KMS-11 (cell line): ENCODE measurements at regions not wholly inside any gene's neighbourhood (a gene's known extent, or its start where the extent isn't known, plus 50 kb on each side); places are given as distances from the start of the nearest gene placed in this dataset.

Source experiments
- H2AFZ ChIP-seq: fragments of 200-600 bp; sonication (generic); 2 replicates; pipeline ENCODE4 v1.6.1; 2016; ENCODE audit warnings: antibody characterized with exemption, mixed run types, low read depth
- H3K27ac ChIP-seq: fragments of 200-600 bp; sonication (generic); 2 replicates; pipeline ENCODE4 v1.6.1; 2016; ENCODE audit warnings: mild to moderate bottlenecking, mixed run types
- H3K27me3 ChIP-seq: fragments of 200-600 bp; sonication (generic); 2 replicates; pipeline ENCODE4 v1.6.1; 2017; ENCODE audit warnings: mild to moderate bottlenecking, low read depth, mixed run types, moderate library complexity; ENCODE audit not compliant: insufficient read depth
- H3K36me3 ChIP-seq: fragments of 200-600 bp; sonication (generic); 2 replicates; pipeline ENCODE4 v1.6.1; 2017; ENCODE audit warnings: mild to moderate bottlenecking, mixed run types; ENCODE audit not compliant: insufficient read depth
- H3K4me1 ChIP-seq: fragments of 200-600 bp; sonication (generic); 2 replicates; pipeline ENCODE4 v1.6.1; 2016; ENCODE audit warnings: mild to moderate bottlenecking, low read depth, mixed run types; ENCODE audit not compliant: poor library complexity, severe bottlenecking
- H3K4me2 ChIP-seq: fragments of 200-600 bp; sonication (generic); 2 replicates; pipeline ENCODE4 v1.7.0; 2016; ENCODE audit warnings: mild to moderate bottlenecking, mixed run types
- H3K4me3 ChIP-seq: fragments of 200-600 bp; sonication (generic); IDR thresholded peaks from 2 replicates; pipeline ENCODE4 v1.6.1; 2017; ENCODE audit warnings: low read depth, low read length, mixed read lengths; ENCODE audit not compliant: insufficient read depth
- H3K79me2 ChIP-seq: fragments of 200-600 bp; sonication (generic); 2 replicates; pipeline ENCODE4 v1.6.1; 2016; ENCODE audit warnings: low read depth, mixed run types; ENCODE audit not compliant: insufficient read depth
- H3K9ac ChIP-seq: fragments of 200-600 bp; sonication (generic); 2 replicates; pipeline ENCODE4 v1.6.1; 2016; ENCODE audit warnings: mild to moderate bottlenecking, mixed run types
- H4K20me1 ChIP-seq: fragments of 200-600 bp; sonication (generic); 2 replicates; pipeline ENCODE4 v1.6.1; 2016; ENCODE audit warnings: mild to moderate bottlenecking, mixed run types; ENCODE audit not compliant: insufficient read depth
- TF ChIP-seq, protein P1 (sequence below): fragments of 200-600 bp; sonication (generic); conservative IDR thresholded peaks from 2 replicates; pipeline ENCODE4 v1.6.1; 2017; ENCODE audit warnings: low read depth, mild to moderate bottlenecking, antibody characterized with exemption, low read length, moderate library complexity, mixed read lengths

DNA sequence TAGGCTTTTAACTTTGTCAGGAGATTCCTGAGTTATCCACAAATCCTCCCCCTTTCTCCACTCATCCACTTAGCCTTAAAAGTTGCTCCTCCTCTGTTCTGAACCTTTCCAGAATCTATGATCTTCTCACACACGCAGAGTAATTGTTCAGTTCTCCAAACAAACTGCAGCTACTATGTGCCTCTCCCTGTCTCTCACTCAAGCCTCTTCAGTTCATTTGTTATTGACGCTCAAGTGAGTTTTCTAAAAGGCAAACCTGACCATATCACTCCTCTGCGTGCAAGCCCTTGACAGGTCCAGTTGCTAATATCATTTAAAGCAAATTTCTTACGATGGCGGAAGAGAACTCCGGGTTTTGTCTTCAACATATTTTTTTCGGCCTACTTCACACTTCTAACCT is 1169.7 kb upstream of the TENM4 start:
- H2AFZ ChIP-seq = no peak overlapping the region
- TF ChIP-seq, protein P1, sequence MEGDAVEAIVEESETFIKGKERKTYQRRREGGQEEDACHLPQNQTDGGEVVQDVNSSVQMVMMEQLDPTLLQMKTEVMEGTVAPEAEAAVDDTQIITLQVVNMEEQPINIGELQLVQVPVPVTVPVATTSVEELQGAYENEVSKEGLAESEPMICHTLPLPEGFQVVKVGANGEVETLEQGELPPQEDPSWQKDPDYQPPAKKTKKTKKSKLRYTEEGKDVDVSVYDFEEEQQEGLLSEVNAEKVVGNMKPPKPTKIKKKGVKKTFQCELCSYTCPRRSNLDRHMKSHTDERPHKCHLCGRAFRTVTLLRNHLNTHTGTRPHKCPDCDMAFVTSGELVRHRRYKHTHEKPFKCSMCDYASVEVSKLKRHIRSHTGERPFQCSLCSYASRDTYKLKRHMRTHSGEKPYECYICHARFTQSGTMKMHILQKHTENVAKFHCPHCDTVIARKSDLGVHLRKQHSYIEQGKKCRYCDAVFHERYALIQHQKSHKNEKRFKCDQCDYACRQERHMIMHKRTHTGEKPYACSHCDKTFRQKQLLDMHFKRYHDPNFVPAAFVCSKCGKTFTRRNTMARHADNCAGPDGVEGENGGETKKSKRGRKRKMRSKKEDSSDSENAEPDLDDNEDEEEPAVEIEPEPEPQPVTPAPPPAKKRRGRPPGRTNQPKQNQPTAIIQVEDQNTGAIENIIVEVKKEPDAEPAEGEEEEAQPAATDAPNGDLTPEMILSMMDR = no peak
- no peaks in the 10 kb centered on the region for H3K27me3 ChIP-seq
- no peak overlapping the region for H3K27ac ChIP-seq
- H3K4me3 ChIP-seq = no peak overlapping the region
- H3K4me2 ChIP-seq = no peak overlapping the region
- H3K36me3 ChIP-seq = no peaks in the 10 kb centered on the region
- peaks cover 5% of the 10 kb centered on the region for H3K4me1 ChIP-seq
- H3K79me2 ChIP-seq = no peaks in the 10 kb centered on the region
- H4K20me1 ChIP-seq = no peaks in the 10 kb centered on the region
- no peak overlapping the region for H3K9ac ChIP-seq

DNA sequence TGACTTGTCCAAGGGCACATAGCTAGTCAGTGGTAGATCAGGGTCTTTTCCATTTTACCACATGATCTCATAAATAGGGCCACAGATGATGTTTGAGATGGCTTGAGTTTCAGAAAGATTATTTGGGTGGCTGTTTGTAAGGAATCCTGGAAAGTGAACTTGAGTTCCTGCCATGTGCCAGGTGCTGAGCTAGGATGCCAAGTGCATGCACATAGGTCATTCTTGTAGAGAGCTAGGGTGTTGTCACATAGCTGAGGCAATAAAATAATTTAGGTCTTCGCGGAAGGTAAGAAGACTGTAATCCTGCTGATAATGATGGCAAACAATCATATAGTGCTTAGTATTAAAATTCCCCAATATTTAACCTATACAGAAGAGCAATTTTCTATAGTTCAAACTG is 1162.6 kb upstream of the TENM4 start:
- no peaks in the 10 kb centered on the region for H3K79me2 ChIP-seq
- no peaks in the 10 kb centered on the region for H3K36me3 ChIP-seq

DNA sequence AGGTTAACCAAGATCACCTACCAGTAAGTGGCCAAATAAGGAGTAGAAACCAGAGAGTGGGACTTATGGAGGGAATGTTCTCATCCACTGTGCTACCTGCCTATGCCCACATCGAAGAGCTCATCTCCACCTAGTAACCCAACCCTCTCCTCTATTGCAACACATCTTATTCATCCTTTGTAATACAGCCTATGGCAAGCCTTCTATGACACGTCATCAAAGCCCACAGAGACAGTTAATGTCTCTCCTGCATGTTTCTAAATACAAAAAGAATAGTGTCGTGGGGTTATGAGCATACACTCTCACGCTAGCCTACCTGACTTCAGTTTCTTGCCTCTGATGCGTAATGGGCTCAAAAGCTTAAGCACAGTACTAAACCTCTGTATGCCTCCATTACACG is 1158.1 kb upstream of the TENM4 start:
- H3K4me2 ChIP-seq = no peak overlapping the region
- H3K4me3 ChIP-seq = no peak overlapping the region
- H3K36me3 ChIP-seq = no peaks in the 10 kb centered on the region
- no peaks in the 10 kb centered on the region for H3K27me3 ChIP-seq
- no peak overlapping the region for H2AFZ ChIP-seq
- no peaks in the 10 kb centered on the region for H3K79me2 ChIP-seq
- H4K20me1 ChIP-seq = no peaks in the 10 kb centered on the region
- H3K27ac ChIP-seq = no peak overlapping the region
- no peak overlapping the region for H3K9ac ChIP-seq
- H3K4me1 ChIP-seq = no peaks in the 10 kb centered on the region
- TF ChIP-seq, protein P1 = no peak

More for the DNA sequence above, 1162.6 kb upstream of the TENM4 start:
- Histone ChIP-seq H3K27me3 (no peaks in the 10 kb centered on the region), H2AFZ (no peak overlapping the region), H3K4me1 (peaks cover 5% of the 10 kb centered on the region), H3K4me3 (no peak overlapping the region), H3K9ac (no peak overlapping the region), H4K20me1 (no peaks in the 10 kb centered on the region), H3K4me2 (no peak overlapping the region), H3K27ac (no peak overlapping the region)
- TF ChIP-seq, protein P1 = no peak

DNA sequence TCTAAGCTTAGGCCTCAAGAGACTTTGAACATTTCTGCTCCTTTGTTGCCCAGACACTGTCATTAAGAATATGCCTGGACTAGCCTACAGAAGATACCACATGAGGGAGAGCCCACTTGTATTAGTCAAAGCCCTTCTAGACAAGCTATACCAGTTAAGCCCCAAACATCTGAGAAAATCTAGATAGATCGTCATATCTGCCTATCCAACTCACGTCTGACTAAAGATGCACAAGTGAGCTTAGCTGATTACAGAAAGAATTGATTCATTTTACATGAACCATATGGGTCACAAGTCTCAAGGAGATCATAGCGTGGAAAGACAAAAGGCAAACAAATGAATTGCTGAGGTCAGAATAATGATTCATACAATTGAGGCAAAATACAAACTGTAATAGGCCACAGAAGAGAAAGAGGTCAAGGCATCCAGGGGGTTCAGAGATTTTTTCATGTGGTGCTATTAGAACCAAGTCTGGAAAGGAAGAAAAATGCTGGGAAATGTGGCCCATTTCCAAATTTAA is 1155.5 kb upstream of the TENM4 start:
- no peaks in the 10 kb centered on the region for H3K27me3 ChIP-seq
- H4K20me1 ChIP-seq = no peaks in the 10 kb centered on the region
- no peak overlapping the region for H2AFZ ChIP-seq
- no peak overlapping the region for H3K9ac ChIP-seq
- no peaks in the 10 kb centered on the region for H3K79me2 ChIP-seq
- no peak overlapping the region for H3K27ac ChIP-seq
- H3K36me3 ChIP-seq = no peaks in the 10 kb centered on the region
- no peaks in the 10 kb centered on the region for H3K4me1 ChIP-seq
- H3K4me3 ChIP-seq = no peak overlapping the region
- no peak overlapping the region for H3K4me2 ChIP-seq
- TF ChIP-seq, protein P1 = no peak
